ENCODE measurements at regions not wholly inside any gene's neighbourhood (a gene's known extent, or its start where the extent isn't known, plus 50 kb on each side); places are given as distances from the start of the nearest gene placed in this dataset.

GRCh38 chr16:66315210-66315825, 51.2 kb upstream of the CDH5 start:
- peak; percentile 88 for DNase-seq (ENCODE audit: extremely low read depth, low read depth)

GRCh38 chr16:66311306-66311705, 55.2 kb upstream of the CDH5 start:
- DNase-seq (ENCODE audit: extremely low read depth, low read depth): no peak

GRCh38 chr16:66309215-66309807, 57.2 kb upstream of the CDH5 start:
- DNase-seq (ENCODE audit: extremely low read depth, low read depth): no peak

GRCh38 chr16:66308096-66308495, 58.4 kb upstream of the CDH5 start:
- DNase-seq (ENCODE audit: extremely low read depth, low read depth): no peak

- no peak for DNase-seq (ENCODE audit: extremely low read depth, low read depth)
Measured at GRCh38 chr16:66306366-66307150, 59.9 kb upstream of the CDH5 start.

GRCh38 chr16:66304961-66305360, 61.5 kb upstream of the CDH5 start:
- DNase-seq (ENCODE audit: extremely low read depth, low read depth): no peak

- no peak for DNase-seq (ENCODE audit: extremely low read depth, low read depth)
Measured at GRCh38 chr16:66304151-66304550, 62.3 kb upstream of the CDH5 start.

- no peak for DNase-seq (ENCODE audit: extremely low read depth, low read depth)
Measured at GRCh38 chr16:66300501-66300900, 66.0 kb upstream of the CDH5 start.

- DNase-seq (ENCODE audit: extremely low read depth, low read depth): no peak
Measured at GRCh38 chr16:66300037-66300436, 66.5 kb upstream of the CDH5 start.

- DNase-seq (ENCODE audit: extremely low read depth, low read depth): no peak
Measured at GRCh38 chr16:66299349-66299748, 67.1 kb upstream of the CDH5 start.

- DNase-seq (ENCODE audit: extremely low read depth, low read depth): no peak
Measured at GRCh38 chr16:66298571-66299120, 67.8 kb upstream of the CDH5 start.

- no peak for DNase-seq (ENCODE audit: extremely low read depth, low read depth)
Measured at GRCh38 chr16:66298006-66298405, 68.5 kb upstream of the CDH5 start.

GRCh38 chr16:66296591-66296990, 69.9 kb upstream of the CDH5 start:
- no peak for DNase-seq (ENCODE audit: extremely low read depth, low read depth)

- no peak for DNase-seq (ENCODE audit: extremely low read depth, low read depth)
Measured at GRCh38 chr16:66295761-66296546, 70.5 kb upstream of the CDH5 start.

- no peak for DNase-seq (ENCODE audit: extremely low read depth, low read depth)
Measured at GRCh38 chr16:66295213-66295612, 71.3 kb upstream of the CDH5 start.

- DNase-seq (ENCODE audit: extremely low read depth, low read depth): no peak
Measured at GRCh38 chr16:66294507-66294906, 72.0 kb upstream of the CDH5 start.

- DNase-seq (ENCODE audit: extremely low read depth, low read depth): no peak
Measured at GRCh38 chr16:66293932-66294331, 72.6 kb upstream of the CDH5 start.

- no peak for DNase-seq (ENCODE audit: extremely low read depth, low read depth)
Measured at GRCh38 chr16:66293207-66293735, 73.2 kb upstream of the CDH5 start.

- no peak for DNase-seq (ENCODE audit: extremely low read depth, low read depth)
Measured at GRCh38 chr16:66292241-66292935, 74.1 kb upstream of the CDH5 start.

GRCh38 chr16:66291833-66292232, 74.7 kb upstream of the CDH5 start:
- no peak for DNase-seq (ENCODE audit: extremely low read depth, low read depth)

Data from NCI-H460 (cell line).